NB4 (cell line): ENCODE measurements at regions not wholly inside any gene's neighbourhood (a gene's known extent, or its start where the extent isn't known, plus 50 kb on each side); places are given as distances from the start of the nearest gene placed in this dataset.

Source experiments
- POLR2A ChIP-seq: IDR thresholded peaks from 2 replicates; pipeline ENCODE4 v1.6.1; 2011; ENCODE audit warnings: mild to moderate bottlenecking; ENCODE audit not compliant: insufficient read length; ENCODE audit errors: extremely low read depth
- TF ChIP-seq, protein P1 (sequence below): IDR thresholded peaks from one replicate; pipeline ENCODE4 v1.5.1; 2012; ENCODE audit warnings: low read depth, low read length

DNA sequence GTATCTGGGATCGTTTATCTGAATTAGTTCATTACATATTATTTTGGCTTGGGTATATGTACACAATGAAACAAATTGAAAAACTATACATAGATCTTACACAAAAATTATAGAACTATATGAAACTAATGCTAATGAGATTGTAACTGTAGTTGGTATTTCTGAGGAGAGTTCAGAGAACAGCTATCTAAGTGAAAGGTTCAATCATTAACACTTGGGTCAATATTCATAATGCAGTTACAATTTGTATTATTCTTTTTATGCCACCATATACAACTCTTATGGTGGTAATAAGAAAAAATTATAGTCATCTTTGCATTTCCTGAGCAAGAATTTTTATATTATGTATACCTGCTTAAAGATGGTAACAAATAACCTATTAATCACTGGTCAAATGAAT is 461.0 kb downstream of the GRXCR1 start:
- TF ChIP-seq, protein P1, sequence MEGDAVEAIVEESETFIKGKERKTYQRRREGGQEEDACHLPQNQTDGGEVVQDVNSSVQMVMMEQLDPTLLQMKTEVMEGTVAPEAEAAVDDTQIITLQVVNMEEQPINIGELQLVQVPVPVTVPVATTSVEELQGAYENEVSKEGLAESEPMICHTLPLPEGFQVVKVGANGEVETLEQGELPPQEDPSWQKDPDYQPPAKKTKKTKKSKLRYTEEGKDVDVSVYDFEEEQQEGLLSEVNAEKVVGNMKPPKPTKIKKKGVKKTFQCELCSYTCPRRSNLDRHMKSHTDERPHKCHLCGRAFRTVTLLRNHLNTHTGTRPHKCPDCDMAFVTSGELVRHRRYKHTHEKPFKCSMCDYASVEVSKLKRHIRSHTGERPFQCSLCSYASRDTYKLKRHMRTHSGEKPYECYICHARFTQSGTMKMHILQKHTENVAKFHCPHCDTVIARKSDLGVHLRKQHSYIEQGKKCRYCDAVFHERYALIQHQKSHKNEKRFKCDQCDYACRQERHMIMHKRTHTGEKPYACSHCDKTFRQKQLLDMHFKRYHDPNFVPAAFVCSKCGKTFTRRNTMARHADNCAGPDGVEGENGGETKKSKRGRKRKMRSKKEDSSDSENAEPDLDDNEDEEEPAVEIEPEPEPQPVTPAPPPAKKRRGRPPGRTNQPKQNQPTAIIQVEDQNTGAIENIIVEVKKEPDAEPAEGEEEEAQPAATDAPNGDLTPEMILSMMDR = no peak
- TF ChIP-seq POLR2A = no peak
